Karpas-422 (cell line): ENCODE measurements at regions not wholly inside any gene's neighbourhood (a gene's known extent, or its start where the extent isn't known, plus 50 kb on each side); places are given as distances from the start of the nearest gene placed in this dataset.
"Not testable (repeated sequence)": the region's sequence is repeated elsewhere in the genome, so short reads cannot be mapped to it uniquely, and the experiment has no call there.

Experiments used
- DNase-seq: peaks from one replicate; pipeline ENCODE4 v3.0.0-alpha.2; 2015
- H2AFZ ChIP-seq: fragments of 200-600 bp; sonication (generic); 2 replicates; pipeline ENCODE4 v1.6.1; 2014; ENCODE audit warnings: antibody characterized with exemption, low read length, mixed read lengths
- H3K27ac ChIP-seq: fragments of 200-600 bp; sonication (generic); 2 replicates; pipeline ENCODE4 v1.5.1; 2014; ENCODE audit warnings: mild to moderate bottlenecking, low read length, moderate library complexity
- H3K27me3 ChIP-seq: fragments of 200-600 bp; sonication (generic); 2 replicates; pipeline ENCODE4 v1.6.1; 2014; ENCODE audit warnings: low read length, mixed read lengths
- H3K36me3 ChIP-seq: fragments of 200-600 bp; sonication (generic); 2 replicates; pipeline ENCODE4 v1.6.1; 2014; ENCODE audit warnings: low read length, mixed read lengths; ENCODE audit not compliant: insufficient read depth
- H3K4me1 ChIP-seq: fragments of 200-600 bp; sonication (generic); 2 replicates; pipeline ENCODE4 v1.6.1; 2014; ENCODE audit warnings: mild to moderate bottlenecking, low read length, mixed read lengths
- H3K4me2 ChIP-seq: fragments of 200-600 bp; sonication (generic); 2 replicates; pipeline ENCODE4 v1.6.1; 2014; ENCODE audit warnings: low read length, low read depth, mild to moderate bottlenecking; ENCODE audit not compliant: poor library complexity, severe bottlenecking
- H3K4me3 ChIP-seq: fragments of 200-600 bp; sonication (generic); 2 replicates; pipeline ENCODE4 v1.5.1; 2014; ENCODE audit warnings: mild to moderate bottlenecking, antibody characterized with exemption, low read length, mixed read lengths
- H3K79me2 ChIP-seq: fragments of 200-600 bp; sonication (generic); 2 replicates; pipeline ENCODE4 v1.6.1; 2014; ENCODE audit warnings: mild to moderate bottlenecking, low read length, mixed read lengths
- H3K9ac ChIP-seq: fragments of 200-600 bp; sonication (generic); 2 replicates; pipeline ENCODE4 v1.6.0; 2014; ENCODE audit warnings: low read length
- H3K9me2 ChIP-seq: fragments of 200-600 bp; sonication (generic), shearing (Covaris generic); replicated peaks from 2 replicates; pipeline ENCODE4 v1.6.0; 2014; ENCODE audit warnings: mild to moderate bottlenecking, low read length, moderate library complexity; ENCODE audit not compliant: insufficient read depth
- H3K9me3 ChIP-seq: fragments of 300-700, 200-600 bp; sonication (generic); 2 replicates; pipeline ENCODE4 v1.6.1; 2014; ENCODE audit warnings: low read length, mixed read lengths
- H4K20me1 ChIP-seq: fragments of 200-600 bp; sonication (generic); 2 replicates; pipeline ENCODE4 v1.6.1; 2014; ENCODE audit warnings: mild to moderate bottlenecking, antibody characterized with exemption, low read length, low read depth; ENCODE audit not compliant: insufficient read depth

DNA sequence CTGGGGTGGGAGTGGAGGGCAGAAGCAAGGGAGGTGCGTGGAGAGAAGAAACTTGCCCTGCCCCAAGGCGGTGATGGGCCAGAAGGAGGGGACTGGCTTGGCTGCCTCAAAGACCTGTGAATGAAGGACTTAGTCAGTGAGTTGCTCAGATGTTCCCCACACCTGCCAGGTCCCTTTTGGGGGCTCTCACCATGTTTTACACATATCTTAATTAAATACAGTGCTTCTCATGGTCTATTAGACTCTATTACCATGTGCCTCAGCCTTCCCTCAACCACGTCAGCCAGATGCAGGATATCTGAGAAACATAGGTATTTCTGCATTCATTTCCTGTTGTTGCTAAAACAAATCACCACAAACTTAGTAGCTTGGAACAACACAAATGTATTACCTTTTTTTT, 429.5 kb downstream of the BUD13 start:
- no peak overlapping the region for H3K27ac ChIP-seq
- H3K9ac ChIP-seq, result no peak overlapping the region
- no peak for DNase-seq

DNA sequence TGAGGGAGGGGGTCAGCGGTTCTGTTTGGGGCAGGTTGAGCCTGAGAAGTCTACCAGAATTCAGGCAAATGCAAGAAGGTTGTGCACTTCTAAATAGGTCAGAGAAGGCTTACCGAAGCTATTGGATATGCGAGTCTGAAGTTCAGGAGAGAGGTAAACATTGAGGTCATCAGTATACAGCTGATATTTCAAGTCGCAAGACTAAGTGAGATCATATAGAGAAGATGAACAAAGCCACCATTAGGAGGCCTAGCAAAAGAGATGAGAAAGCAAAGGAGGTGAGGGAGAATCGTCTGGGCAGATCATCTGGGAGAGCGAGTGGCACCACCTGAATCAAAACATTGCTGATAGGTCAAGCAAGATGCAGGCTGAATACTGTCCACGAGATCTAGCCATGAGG, 430.6 kb downstream of the BUD13 start:
- Histone ChIP-seq H4K20me1 (no peaks in the 10 kb centered on the region), H3K4me1 (no peaks in the 10 kb centered on the region), H3K36me3 (no peaks in the 10 kb centered on the region), H3K4me2 (no peak overlapping the region), H3K4me3 (no peak overlapping the region), H3K27ac (no peak overlapping the region), H3K79me2 (no peaks in the 10 kb centered on the region), H3K9ac (no peak overlapping the region), H3K9me3 (no peaks in the 10 kb centered on the region), H3K27me3 (no peaks in the 10 kb centered on the region), H3K9me2 (no peaks in the 10 kb centered on the region), H2AFZ (no peak overlapping the region)
- no peak for DNase-seq

More for the DNA sequence above, 429.5 kb downstream of the BUD13 start:
- H3K36me3 ChIP-seq, result no peaks in the 10 kb centered on the region
- no peaks in the 10 kb centered on the region for H3K9me2 ChIP-seq
- no peaks in the 10 kb centered on the region for H3K9me3 ChIP-seq
- peaks cover 3% of the 10 kb centered on the region for H3K4me1 ChIP-seq
- no peak overlapping the region for H3K4me3 ChIP-seq
- H3K4me2 ChIP-seq, result no peak overlapping the region
- no peak overlapping the region for H2AFZ ChIP-seq
- no peaks in the 10 kb centered on the region for H4K20me1 ChIP-seq
- H3K27me3 ChIP-seq, result no peaks in the 10 kb centered on the region
- H3K79me2 ChIP-seq, result no peaks in the 10 kb centered on the region

DNA sequence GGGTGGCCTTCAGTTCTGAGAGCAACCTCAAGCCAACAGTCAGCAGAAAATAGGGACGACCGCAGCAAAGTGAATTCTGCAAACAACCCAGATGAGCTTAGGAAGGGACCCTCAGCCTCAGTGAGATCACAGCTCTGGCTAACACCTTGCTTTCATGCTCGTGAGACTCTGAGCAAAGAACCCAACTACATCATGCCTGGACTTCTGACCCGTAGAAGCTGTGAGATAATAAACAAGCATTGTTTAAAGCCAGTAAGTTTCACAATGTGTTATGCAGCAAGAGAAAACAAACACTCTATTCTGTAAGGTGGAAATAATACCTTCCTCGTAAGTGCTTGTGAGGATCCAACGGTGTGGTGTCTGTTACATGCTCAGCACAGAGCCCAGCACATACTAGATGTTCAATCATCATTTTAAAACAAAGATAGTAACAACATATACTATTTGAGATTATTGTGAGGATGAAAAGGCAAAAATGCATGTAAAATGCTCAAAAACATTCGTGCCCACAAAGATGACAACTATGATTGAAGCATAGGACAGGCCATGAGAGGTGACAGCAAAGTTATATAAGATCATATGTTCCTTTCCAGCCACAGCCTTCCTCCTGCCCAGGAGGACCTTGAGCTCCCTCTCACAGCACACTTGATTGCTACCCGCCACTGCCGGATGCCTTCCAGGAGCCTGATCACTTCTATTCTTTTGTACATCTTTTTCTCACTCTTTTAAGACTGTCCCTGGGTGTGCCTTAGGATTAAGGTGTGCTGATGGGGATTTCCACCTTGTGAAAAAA, 433.3 kb downstream of the BUD13 start:
- H3K9ac ChIP-seq, result no peak overlapping the region
- no peaks in the 10 kb centered on the region for H3K36me3 ChIP-seq
- H4K20me1 ChIP-seq, result no peaks in the 10 kb centered on the region
- DNase-seq, result no peak
- H3K4me2 ChIP-seq, result no peak overlapping the region
- H3K9me2 ChIP-seq, result no peaks in the 10 kb centered on the region
- H3K27ac ChIP-seq, result no peak overlapping the region
- H3K4me3 ChIP-seq, result no peak overlapping the region
- H3K27me3 ChIP-seq, result no peaks in the 10 kb centered on the region
- H3K4me1 ChIP-seq, result no peaks in the 10 kb centered on the region
- H3K79me2 ChIP-seq, result no peaks in the 10 kb centered on the region
- no peak overlapping the region for H2AFZ ChIP-seq
- no peaks in the 10 kb centered on the region for H3K9me3 ChIP-seq

DNA sequence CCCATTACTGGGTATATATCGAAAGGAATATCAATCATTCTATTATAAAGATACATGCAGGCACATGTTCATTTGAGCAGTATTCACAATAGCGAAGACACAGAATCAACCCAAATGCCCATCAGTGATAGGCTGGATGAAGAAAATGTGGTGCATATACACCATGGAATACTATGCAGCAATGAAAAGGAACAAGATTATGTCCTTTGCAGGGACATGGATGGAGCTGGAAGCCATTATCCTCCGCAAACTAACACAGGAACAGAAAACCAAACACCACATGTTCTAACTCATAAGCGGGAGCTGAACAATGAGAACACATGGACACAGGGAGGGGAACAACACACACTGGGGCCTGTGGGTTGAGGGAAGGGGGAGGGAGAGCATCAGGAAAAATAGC, 434.3 kb downstream of the BUD13 start:
- H3K4me1 ChIP-seq, H3K27me3 ChIP-seq, DNase-seq: not testable (repeated sequence)

DNA sequence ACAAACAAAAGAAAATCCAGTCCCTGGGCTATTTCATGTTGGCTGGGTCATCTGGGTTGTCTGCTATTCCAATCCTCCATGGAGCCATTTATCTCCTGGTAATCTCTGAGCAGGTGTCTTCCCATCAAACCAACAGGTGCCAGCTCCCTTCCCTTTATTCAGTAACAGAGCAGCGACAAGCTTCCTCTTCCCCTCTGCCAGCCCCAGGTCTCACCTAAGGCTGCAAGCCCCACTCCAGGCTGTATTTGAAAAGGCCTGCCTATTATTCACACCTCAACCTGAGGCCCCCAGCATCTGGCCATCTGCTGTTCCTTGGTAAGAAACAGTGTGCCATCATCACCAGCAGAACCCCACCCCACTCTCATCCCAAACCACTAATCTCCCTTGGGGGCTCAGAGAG, 436.2 kb downstream of the BUD13 start:
- Histone ChIP-seq H3K4me1 (no peaks in the 10 kb centered on the region), H3K27me3 (no peaks in the 10 kb centered on the region), H3K27ac (no peak overlapping the region), H3K4me3 (no peak overlapping the region), H4K20me1 (no peaks in the 10 kb centered on the region), H3K36me3 (no peaks in the 10 kb centered on the region), H3K79me2 (no peaks in the 10 kb centered on the region), H2AFZ (no peak overlapping the region), H3K4me2 (no peak overlapping the region), H3K9ac (no peak overlapping the region), H3K9me3 (no peaks in the 10 kb centered on the region), H3K9me2 (no peaks in the 10 kb centered on the region)
- no peak for DNase-seq

More for the DNA sequence above, 434.3 kb downstream of the BUD13 start:
- H3K9ac ChIP-seq, H3K9me2 ChIP-seq, H2AFZ ChIP-seq, H3K27ac ChIP-seq, H3K9me3 ChIP-seq, H3K79me2 ChIP-seq, H4K20me1 ChIP-seq, H3K36me3 ChIP-seq, H3K4me3 ChIP-seq, H3K4me2 ChIP-seq: not testable (repeated sequence)

DNA sequence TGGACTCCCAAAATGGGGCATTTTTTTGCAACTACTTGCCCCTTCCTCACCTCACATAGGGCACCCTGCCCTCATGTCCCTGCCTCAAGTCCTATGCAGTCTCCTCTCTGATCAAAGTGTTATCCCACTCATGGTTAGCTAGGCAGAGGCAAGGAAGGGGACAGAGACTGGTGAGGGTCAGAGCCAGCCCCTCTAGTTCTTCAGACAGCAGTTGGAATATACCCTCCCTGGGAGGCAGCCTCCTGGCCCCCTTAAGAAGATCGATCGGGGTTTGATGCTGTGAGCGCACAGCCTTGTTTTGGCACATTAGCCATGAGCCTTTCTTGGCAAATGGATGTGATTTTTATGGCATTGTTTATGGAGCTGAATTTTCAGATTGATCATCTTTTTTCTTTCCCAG, 436.9 kb downstream of the BUD13 start:
- Histone ChIP-seq H4K20me1 (no peaks in the 10 kb centered on the region), H3K27ac (no peak overlapping the region), H3K9me2 (no peaks in the 10 kb centered on the region), H2AFZ (no peak overlapping the region), H3K9ac (no peak overlapping the region), H3K36me3 (no peaks in the 10 kb centered on the region), H3K4me1 (no peaks in the 10 kb centered on the region), H3K79me2 (no peaks in the 10 kb centered on the region), H3K4me2 (no peak overlapping the region), H3K4me3 (no peak overlapping the region), H3K9me3 (no peaks in the 10 kb centered on the region), H3K27me3 (no peaks in the 10 kb centered on the region)
- no peak for DNase-seq

DNA sequence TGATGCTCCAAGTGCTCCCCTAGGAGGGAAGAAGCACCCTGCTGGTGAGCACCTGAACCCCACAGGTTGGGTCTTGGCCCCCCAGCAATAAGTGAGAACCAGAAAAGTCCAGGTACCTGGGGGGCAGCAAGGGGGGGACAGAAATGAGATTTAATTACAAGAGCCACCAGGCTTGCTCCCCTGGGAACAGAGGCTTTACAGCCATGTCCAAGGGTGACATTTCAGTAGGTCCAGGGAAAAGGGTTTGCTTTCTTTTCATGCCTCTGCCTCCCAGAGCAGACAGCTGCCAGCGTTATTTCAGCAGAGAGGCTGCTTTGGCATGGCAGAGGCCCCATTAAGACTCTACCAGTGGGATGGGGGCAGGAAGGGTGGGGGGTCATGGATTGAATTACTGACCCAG, 437.7 kb downstream of the BUD13 start:
- no peak for DNase-seq
- H3K9ac ChIP-seq, result no peak overlapping the region
- H4K20me1 ChIP-seq, result no peaks in the 10 kb centered on the region
- H3K9me3 ChIP-seq, result no peaks in the 10 kb centered on the region
- no peak overlapping the region for H2AFZ ChIP-seq
- H3K4me1 ChIP-seq, result no peaks in the 10 kb centered on the region
- no peaks in the 10 kb centered on the region for H3K79me2 ChIP-seq
- no peak overlapping the region for H3K27ac ChIP-seq
- no peak overlapping the region for H3K4me2 ChIP-seq
- H3K27me3 ChIP-seq, result no peaks in the 10 kb centered on the region
- no peaks in the 10 kb centered on the region for H3K9me2 ChIP-seq
- H3K4me3 ChIP-seq, result no peak overlapping the region
- H3K36me3 ChIP-seq, result no peaks in the 10 kb centered on the region

DNA sequence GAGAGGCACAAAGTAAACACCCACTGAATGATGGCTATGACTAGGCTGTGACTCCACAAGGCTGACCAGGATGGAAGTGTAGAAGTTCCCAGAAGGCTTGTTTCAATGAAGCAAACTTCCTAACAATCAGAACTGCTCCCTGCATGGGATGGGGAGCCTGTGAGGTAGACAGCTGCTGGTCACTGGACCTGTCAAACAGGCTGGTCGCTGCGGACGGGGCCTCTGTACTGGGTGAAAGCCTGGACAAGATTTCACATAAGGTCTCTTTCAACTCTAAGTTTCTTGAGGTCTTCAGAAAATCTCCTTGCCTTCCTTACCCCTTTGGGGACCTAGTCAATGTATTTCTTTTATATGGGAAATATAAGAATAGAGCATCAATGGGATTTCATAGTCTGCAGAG, 438.2 kb downstream of the BUD13 start:
- Histone ChIP-seq H3K4me3 (no peak overlapping the region), H4K20me1 (no peaks in the 10 kb centered on the region), H3K27ac (no peak overlapping the region), H3K27me3 (no peaks in the 10 kb centered on the region), H3K36me3 (no peaks in the 10 kb centered on the region), H2AFZ (no peak overlapping the region), H3K4me1 (no peaks in the 10 kb centered on the region), H3K4me2 (no peak overlapping the region), H3K9me2 (no peaks in the 10 kb centered on the region), H3K9ac (no peak overlapping the region), H3K79me2 (no peaks in the 10 kb centered on the region), H3K9me3 (no peaks in the 10 kb centered on the region)
- no peak for DNase-seq
